GM23338 (cell line): ENCODE measurements at regions not wholly inside any gene's neighbourhood (a gene's known extent, or its start where the extent isn't known, plus 50 kb on each side); places are given as distances from the start of the nearest gene placed in this dataset.

Experiments used
- ATAC-seq: fragments of 200-7000 bp; cut with Tn5 transposase; 3 replicates; pipeline ENCODE4 v1.9.1; 2020
- DNase-seq: peaks from one replicate; pipeline ENCODE4 v3.0.0-alpha.2; 2015; ENCODE audit warnings: low spot score
- H2AFZ ChIP-seq: fragments of 200-600 bp; sonication (generic); 2 replicates; pipeline ENCODE4 v1.8.0; 2016; ENCODE audit warnings: antibody characterized with exemption, mild to moderate bottlenecking, moderate library complexity
- H3F3A ChIP-seq: fragments of 200-600 bp; sonication (generic); replicated peaks from 2 replicates; pipeline ENCODE4 v1.8.0; 2017; ENCODE audit warnings: antibody characterized with exemption, mixed run types, low read depth
- H3K27ac ChIP-seq: fragments of 200-600 bp; sonication (generic); 2 replicates; pipeline ENCODE4 v1.6.1; 2016; ENCODE audit warnings: low read depth
- H3K27me3 ChIP-seq: fragments of 200-600 bp; sonication (generic); 2 replicates; pipeline ENCODE4 v1.8.0; 2016; ENCODE audit warnings: mild to moderate bottlenecking, mixed run types, moderate library complexity; ENCODE audit not compliant: insufficient read depth
- H3K36me3 ChIP-seq: fragments of 200-600 bp; sonication (generic); 2 replicates; pipeline ENCODE4 v1.8.0; 2016; ENCODE audit warnings: mild to moderate bottlenecking; ENCODE audit not compliant: insufficient read depth
- H3K4me1 ChIP-seq: fragments of 200-600 bp; sonication (generic); 2 replicates; pipeline ENCODE4 v1.8.0; 2016; ENCODE audit warnings: mild to moderate bottlenecking, moderate library complexity; ENCODE audit not compliant: insufficient read depth
- H3K4me2 ChIP-seq: fragments of 200-600 bp; sonication (generic); 2 replicates; pipeline ENCODE4 v1.7.1; 2017; ENCODE audit warnings: mixed run types
- H3K4me3 ChIP-seq: fragments of 200-600 bp; sonication (generic); 2 replicates; pipeline ENCODE4 v1.6.1; 2016; ENCODE audit warnings: mixed run types
- H3K79me2 ChIP-seq: fragments of 200-600 bp; sonication (generic); replicated peaks from 2 replicates; pipeline ENCODE4 v1.8.0; 2017; ENCODE audit warnings: mild to moderate bottlenecking; ENCODE audit not compliant: insufficient read depth
- H3K9me2 ChIP-seq: fragments of 200-600 bp; sonication (generic); 2 replicates; pipeline ENCODE4 v1.8.0; 2017; ENCODE audit not compliant: insufficient read depth
- H4K20me1 ChIP-seq: fragments of 200-600 bp; sonication (generic); replicated peaks from 2 replicates; pipeline ENCODE4 v1.8.0; 2017; ENCODE audit warnings: mild to moderate bottlenecking; ENCODE audit not compliant: insufficient read depth
- H3K27ac Mint-ChIP-seq: 2 replicates; pipeline ENCODE4 v1.8.0; 2020; ENCODE audit warnings: inconsistent platforms, mild to moderate bottlenecking, moderate library complexity, mixed read lengths
- H3K27me3 Mint-ChIP-seq: 3 replicates; pipeline ENCODE4 v1.8.0; 2022; ENCODE audit warnings: low read depth, mild to moderate bottlenecking, moderate library complexity, mixed read lengths, inconsistent platforms; ENCODE audit not compliant: insufficient read depth, poor library complexity
- H3K36me3 Mint-ChIP-seq: 3 replicates; pipeline ENCODE4 v1.8.0; 2021; ENCODE audit warnings: low read depth, mild to moderate bottlenecking, inconsistent platforms, moderate library complexity, mixed read lengths
- H3K4me1 Mint-ChIP-seq: 3 replicates; pipeline ENCODE4 v1.8.0; 2020; ENCODE audit warnings: mild to moderate bottlenecking, inconsistent platforms, mixed read lengths
- H3K4me3 Mint-ChIP-seq: 3 replicates; pipeline ENCODE4 v1.8.0; 2021; ENCODE audit warnings: moderate library complexity, mild to moderate bottlenecking, inconsistent platforms, mixed read lengths
- H3K9me3 Mint-ChIP-seq: 3 replicates; pipeline ENCODE4 v1.8.0; 2020; ENCODE audit warnings: moderate library complexity, mild to moderate bottlenecking, inconsistent platforms, mixed read lengths
- CREB1 ChIP-seq: fragments of 250-450 bp; sonication (Bioruptor Pico); IDR thresholded peaks from 2 replicates; pipeline ENCODE4 v1.5.0; 2020; ENCODE audit warnings: low read depth, mild to moderate bottlenecking, moderate library complexity
- ETS1 ChIP-seq: IDR thresholded peaks from 2 replicates; pipeline ENCODE4 v1.6.1; 2016; ENCODE audit warnings: antibody characterized with exemption
- EZH2 ChIP-seq: fragments of 200-600 bp; sonication (generic); IDR thresholded peaks from one replicate; pipeline ENCODE4 v1.8.0; 2017; ENCODE audit warnings: antibody characterized with exemption, mild to moderate bottlenecking, low read depth; ENCODE audit not compliant: unreplicated experiment
- EZH2phosphoT487 ChIP-seq: fragments of 200-600 bp; sonication (generic); IDR thresholded peaks from one replicate; pipeline ENCODE4 v1.8.1; 2018; ENCODE audit warnings: antibody characterized with exemption; ENCODE audit not compliant: unreplicated experiment
- JUNB ChIP-seq: IDR thresholded peaks from one replicate; pipeline ENCODE4 v1.6.1; 2016; ENCODE audit warnings: antibody characterized with exemption; ENCODE audit not compliant: unreplicated experiment
- NANOG ChIP-seq: IDR thresholded peaks from 2 replicates; pipeline ENCODE4 v1.6.1; 2016; ENCODE audit warnings: antibody characterized with exemption, borderline replicate concordance
- POLR2AphosphoS5 ChIP-seq: IDR thresholded peaks from 2 replicates; pipeline ENCODE4 v1.6.1; 2016; ENCODE audit warnings: antibody characterized with exemption, low read depth
- REST ChIP-seq: IDR thresholded peaks from one replicate; pipeline ENCODE4 v1.6.1; 2018; ENCODE audit warnings: antibody characterized with exemption; ENCODE audit not compliant: unreplicated experiment
- STAT1 ChIP-seq: IDR thresholded peaks from one replicate; pipeline ENCODE4 v1.6.1; 2016; ENCODE audit warnings: antibody characterized with exemption; ENCODE audit not compliant: unreplicated experiment
- ZNF114 ChIP-seq: fragments of 250-450 bp; sonication (Bioruptor Pico); IDR thresholded peaks from 2 replicates; pipeline ENCODE4 v1.5.0; 2020; ENCODE audit warnings: mild to moderate bottlenecking, moderate library complexity
- ZNF331 ChIP-seq: fragments of 250-450 bp; sonication (Bioruptor Pico); IDR thresholded peaks from 2 replicates; pipeline ENCODE4 v1.5.0; 2020; ENCODE audit warnings: low read depth, mild to moderate bottlenecking, moderate library complexity
- ZNF462 ChIP-seq: fragments of 250-450 bp; sonication (Bioruptor Pico); IDR thresholded peaks from 2 replicates; pipeline ENCODE4 v1.5.0; 2020; ENCODE audit warnings: mild to moderate bottlenecking, moderate library complexity
- TF ChIP-seq, protein P1 (sequence below), 2 experiments: fragments of 200-600 bp in 1 of 2; sonication (generic) in 1 of 2; conservative IDR thresholded peaks; 2 replicates each; pipeline versions ENCODE4 v1.5.1 to v1.6.1; 2016 to 2017; ENCODE audit warnings: antibody characterized with exemption in 2 of 2, low read depth in 2 of 2, mild to moderate bottlenecking in 2 of 2, moderate library complexity in 1 of 2

DNA sequence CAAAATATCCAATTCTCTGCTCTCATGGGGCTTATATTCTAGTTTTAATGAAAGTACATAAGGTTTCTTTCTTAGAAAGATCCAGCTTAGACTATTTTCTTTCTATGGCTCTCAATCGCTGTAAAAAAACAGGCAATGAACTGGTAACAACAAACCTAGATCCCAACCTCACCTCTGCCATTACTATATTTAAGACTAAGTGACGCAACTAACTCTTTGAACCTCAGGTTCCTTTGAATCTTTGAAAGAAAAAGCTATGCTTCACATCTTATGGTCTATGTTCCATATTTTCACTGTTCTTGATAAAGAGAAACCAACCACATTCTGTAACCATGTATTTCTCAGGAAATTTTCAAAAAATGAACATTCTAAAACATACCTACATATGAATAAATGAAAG, 88.5 kb downstream of the ELAPOR2 start (continued):
- TF ChIP-seq EZH2phosphoT487 = no peak

GRCh38 chr7:86970547-86970946, 88.9 kb downstream of the ELAPOR2 start:
- TF ChIP-seq EZH2 (no peak), STAT1 (no peak), ZNF114 (CRISPR knock-in tag) (no peak), ZNF462 (CRISPR knock-in tag) (no peak), ETS1 (no peak), JUNB (no peak), POLR2AphosphoS5 (no peak), ZNF331 (CRISPR knock-in tag) (no peak), NANOG (no peak), EZH2phosphoT487 (no peak), REST (no peak), CREB1 (CRISPR knock-in tag) (no peak)
- TF ChIP-seq, protein P1, sequence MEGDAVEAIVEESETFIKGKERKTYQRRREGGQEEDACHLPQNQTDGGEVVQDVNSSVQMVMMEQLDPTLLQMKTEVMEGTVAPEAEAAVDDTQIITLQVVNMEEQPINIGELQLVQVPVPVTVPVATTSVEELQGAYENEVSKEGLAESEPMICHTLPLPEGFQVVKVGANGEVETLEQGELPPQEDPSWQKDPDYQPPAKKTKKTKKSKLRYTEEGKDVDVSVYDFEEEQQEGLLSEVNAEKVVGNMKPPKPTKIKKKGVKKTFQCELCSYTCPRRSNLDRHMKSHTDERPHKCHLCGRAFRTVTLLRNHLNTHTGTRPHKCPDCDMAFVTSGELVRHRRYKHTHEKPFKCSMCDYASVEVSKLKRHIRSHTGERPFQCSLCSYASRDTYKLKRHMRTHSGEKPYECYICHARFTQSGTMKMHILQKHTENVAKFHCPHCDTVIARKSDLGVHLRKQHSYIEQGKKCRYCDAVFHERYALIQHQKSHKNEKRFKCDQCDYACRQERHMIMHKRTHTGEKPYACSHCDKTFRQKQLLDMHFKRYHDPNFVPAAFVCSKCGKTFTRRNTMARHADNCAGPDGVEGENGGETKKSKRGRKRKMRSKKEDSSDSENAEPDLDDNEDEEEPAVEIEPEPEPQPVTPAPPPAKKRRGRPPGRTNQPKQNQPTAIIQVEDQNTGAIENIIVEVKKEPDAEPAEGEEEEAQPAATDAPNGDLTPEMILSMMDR (conservative IDR thresholded peaks at IDR 0.05; ENCODE audit: low read depth in 2 of 2) = no peak

More at GRCh38 chr7:86970547-86970946, 88.9 kb downstream of the ELAPOR2 start:
- Mint-ChIP-seq H3K36me3 (no peaks in the 10 kb centered on the region; the same call in 2 of the 3 replicates), H3K27ac (no peak overlapping the region), H3K27me3 (peaks cover 4% of the 10 kb centered on the region), H3K4me3 (no peak overlapping the region), H3K9me3 (no peaks in the 10 kb centered on the region), H3K4me1 (peaks cover 40% of the 10 kb centered on the region)
- Histone ChIP-seq H3K36me3 (no peaks in the 10 kb centered on the region), H2AFZ (no peak overlapping the region), H4K20me1 (no peaks in the 10 kb centered on the region), H3K79me2 (peaks cover 86% of the 10 kb centered on the region), H3K9me2 (no peaks in the 10 kb centered on the region; the same call in 1 of the 2 replicates), H3K4me2 (no peak overlapping the region), H3K27ac (no peak overlapping the region), H3K4me1 (peaks cover 29% of the 10 kb centered on the region), H3K27me3 (no peaks in the 10 kb centered on the region), H3K4me3 (no peak overlapping the region), H3F3A (no peaks in the 10 kb centered on the region)
- DNase-seq (no peak), ATAC-seq (no peak)
